ENCODE measurements at regions not wholly inside any gene's neighbourhood (a gene's known extent, or its start where the extent isn't known, plus 50 kb on each side); places are given as distances from the start of the nearest gene placed in this dataset.

DNA sequence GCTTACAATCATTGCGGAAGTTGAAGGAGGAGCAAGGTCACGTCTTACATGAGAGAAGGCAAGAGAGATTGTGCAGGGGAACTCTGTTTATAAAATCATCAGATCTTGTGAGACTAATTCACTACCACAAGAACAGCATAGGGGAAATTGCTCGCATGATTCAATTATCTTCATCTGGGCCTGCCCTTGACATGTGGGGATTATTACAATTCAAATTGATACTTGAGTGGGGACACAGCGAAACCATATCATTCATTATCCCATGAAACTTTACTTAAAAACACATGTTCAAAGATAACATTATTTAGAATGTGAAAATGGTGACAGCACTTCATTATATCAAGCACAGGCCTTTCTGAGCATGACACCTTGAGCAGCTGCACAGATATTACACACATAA, 1087.8 kb downstream of the C4orf33 start:
- H3K79me2 ChIP-seq (replicated peaks; ENCODE audit: insufficient read depth, low read length) = no peaks in the 10 kb centered on the region
- H3K4me3 ChIP-seq (ENCODE audit: low read length) = no peak overlapping the region
- no peaks in the 10 kb centered on the region for H3K9me2 ChIP-seq (ENCODE audit: insufficient read depth, low read length)
- no peak overlapping the region for H3K4me2 ChIP-seq (ENCODE audit: low read length)
- no peaks in the 10 kb centered on the region for H3K9me3 ChIP-seq (ENCODE audit: low read length)
- H3K27ac ChIP-seq (ENCODE audit: low read length) = no peak overlapping the region
- no peaks in the 10 kb centered on the region for H4K20me1 ChIP-seq (ENCODE audit: insufficient read depth)
- H3K27me3 ChIP-seq (ENCODE audit: insufficient read depth, low read depth, low read length) = no peaks in the 10 kb centered on the region
- H2AFZ ChIP-seq (ENCODE audit: low read depth, low read length) = no peak overlapping the region
- no peak overlapping the region for H3K9ac ChIP-seq (ENCODE audit: low read length)
- no peaks in the 10 kb centered on the region for H3K36me3 ChIP-seq (ENCODE audit: insufficient read depth, low read length)
- no peaks in the 10 kb centered on the region for H3F3A ChIP-seq (ENCODE audit: insufficient read depth, low read length, poor library complexity, severe bottlenecking)
- no peak for TF ChIP-seq SMC3 (conservative IDR thresholded peaks at IDR 0.05; ENCODE audit: poor library complexity)
- TF ChIP-seq EP300 (conservative IDR thresholded peaks at IDR 0.05; ENCODE audit: poor library complexity, severe bottlenecking) = peak; percentile 11
- TF ChIP-seq TAF1 (IDR thresholded peaks at IDR 0.05; ENCODE audit: low read depth) = no peak
- peak; percentile 35 for TF ChIP-seq RAD21 (conservative IDR thresholded peaks at IDR 0.05)
- no peak for TF ChIP-seq POLR2AphosphoS5 (IDR thresholded peaks at IDR 0.05)
- TF ChIP-seq REST (IDR thresholded peaks at IDR 0.05; ENCODE audit: borderline replicate concordance) = no peak
- no peak for TF ChIP-seq EZH2 (IDR thresholded peaks at IDR 0.05; ENCODE audit: borderline replicate concordance, insufficient read depth, low read length, poor library complexity, severe bottlenecking)

- TF ChIP-seq POLR2AphosphoS5 (IDR thresholded peaks at IDR 0.05) (no peak), TAF1 (IDR thresholded peaks at IDR 0.05; ENCODE audit: low read depth) (no peak), MXI1 (conservative IDR thresholded peaks at IDR 0.05; ENCODE audit: poor library complexity, severe bottlenecking) (no peak), RAD21 (conservative IDR thresholded peaks at IDR 0.05) (no peak), SMC3 (conservative IDR thresholded peaks at IDR 0.05; ENCODE audit: poor library complexity) (no peak), EZH2 (IDR thresholded peaks at IDR 0.05; ENCODE audit: borderline replicate concordance, insufficient read depth, low read length, poor library complexity, severe bottlenecking) (no peak), EP300 (conservative IDR thresholded peaks at IDR 0.05; ENCODE audit: poor library complexity, severe bottlenecking) (no peak)
- TF ChIP-seq, protein P1, sequence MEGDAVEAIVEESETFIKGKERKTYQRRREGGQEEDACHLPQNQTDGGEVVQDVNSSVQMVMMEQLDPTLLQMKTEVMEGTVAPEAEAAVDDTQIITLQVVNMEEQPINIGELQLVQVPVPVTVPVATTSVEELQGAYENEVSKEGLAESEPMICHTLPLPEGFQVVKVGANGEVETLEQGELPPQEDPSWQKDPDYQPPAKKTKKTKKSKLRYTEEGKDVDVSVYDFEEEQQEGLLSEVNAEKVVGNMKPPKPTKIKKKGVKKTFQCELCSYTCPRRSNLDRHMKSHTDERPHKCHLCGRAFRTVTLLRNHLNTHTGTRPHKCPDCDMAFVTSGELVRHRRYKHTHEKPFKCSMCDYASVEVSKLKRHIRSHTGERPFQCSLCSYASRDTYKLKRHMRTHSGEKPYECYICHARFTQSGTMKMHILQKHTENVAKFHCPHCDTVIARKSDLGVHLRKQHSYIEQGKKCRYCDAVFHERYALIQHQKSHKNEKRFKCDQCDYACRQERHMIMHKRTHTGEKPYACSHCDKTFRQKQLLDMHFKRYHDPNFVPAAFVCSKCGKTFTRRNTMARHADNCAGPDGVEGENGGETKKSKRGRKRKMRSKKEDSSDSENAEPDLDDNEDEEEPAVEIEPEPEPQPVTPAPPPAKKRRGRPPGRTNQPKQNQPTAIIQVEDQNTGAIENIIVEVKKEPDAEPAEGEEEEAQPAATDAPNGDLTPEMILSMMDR (IDR thresholded peaks at IDR 0.05; ENCODE audit: poor library complexity, severe bottlenecking) = no peak
- Histone ChIP-seq H3K9ac (ENCODE audit: low read length) (no peak overlapping the region), H3F3A (ENCODE audit: insufficient read depth, low read length, poor library complexity, severe bottlenecking) (no peaks in the 10 kb centered on the region), H3K9me3 (ENCODE audit: low read length) (no peaks in the 10 kb centered on the region), H2AFZ (ENCODE audit: low read depth, low read length) (no peak overlapping the region), H3K9me2 (ENCODE audit: insufficient read depth, low read length) (no peaks in the 10 kb centered on the region), H3K27ac (ENCODE audit: low read length) (no peak overlapping the region), H3K27me3 (ENCODE audit: insufficient read depth, low read depth, low read length) (no peaks in the 10 kb centered on the region), H3K4me3 (ENCODE audit: low read length) (no peak overlapping the region), H3K79me2 (replicated peaks; ENCODE audit: insufficient read depth, low read length) (no peaks in the 10 kb centered on the region), H4K20me1 (ENCODE audit: insufficient read depth) (no peaks in the 10 kb centered on the region), H3K4me2 (ENCODE audit: low read length) (no peak overlapping the region), H3K36me3 (ENCODE audit: insufficient read depth, low read length) (no peaks in the 10 kb centered on the region)
Measured at GRCh38 chr4:130185123-130185522, 1089.2 kb downstream of the C4orf33 start.

All from neural cell (in vitro differentiated cells).